ENCODE measurements at regions not wholly inside any gene's neighbourhood (a gene's known extent, or its start where the extent isn't known, plus 50 kb on each side); places are given as distances from the start of the nearest gene placed in this dataset.

- Histone ChIP-seq H3K4me1 (peaks cover 0 to 8% (median 0%) of the 10 kb centered on the region in 4 donors), H3K36me3 (no peaks in the 10 kb centered on the region), H3K27me3 (no peaks in the 10 kb centered on the region), H3K4me3 (peak overlapping the region; percentile 7 to 23 (median 13)), H3K27ac (replicated peaks in 1 of 4) (no peak overlapping the region), H3K9me3 (no peaks in the 10 kb centered on the region)
- intact Hi-C loops (cut with DNase I): no loop called here
- DNase-seq (ENCODE audit: extremely low spot score): no peak
- no peak for TF ChIP-seq EP300 (IDR thresholded peaks at IDR 0.05)
- 57% methylated on average over 8 of the region's 8 CpGs for WGBS
Observed at GRCh38 chr5:68673106-68673822, 420.6 kb upstream of the SLC30A5 start.

- H3K4me1 ChIP-seq: peaks cover 0 to 8% (median 0%) of the 10 kb centered on the region in 4 donors
- TF ChIP-seq CTCF (IDR thresholded peaks at IDR 0.05) (no peak), POLR2A (IDR thresholded peaks at IDR 0.05; ENCODE audit: low read depth) (no peak), POLR2AphosphoS5 (IDR thresholded peaks at IDR 0.05) (no peak), EP300 (IDR thresholded peaks at IDR 0.05) (no peak)
- no peak for DNase-seq (ENCODE audit: extremely low spot score)
- H3K36me3 ChIP-seq: no peaks in the 10 kb centered on the region
- intact Hi-C loops (cut with DNase I): no loop called here
- H3K27me3 ChIP-seq: no peaks in the 10 kb centered on the region
- 78% methylated on average over 6 of the region's 6 CpGs for WGBS
- H3K9me3 ChIP-seq: no peaks in the 10 kb centered on the region
- no peak overlapping the region for H3K4me3 ChIP-seq
- no peak overlapping the region for H3K27ac ChIP-seq (replicated peaks in 1 of 4)
Observed at GRCh38 chr5:68673823-68674180, 420.0 kb upstream of the SLC30A5 start.

- H3K27me3 ChIP-seq: no peaks in the 10 kb centered on the region
- H3K27ac ChIP-seq (replicated peaks in 1 of 4): no peak overlapping the region
- H3K4me1 ChIP-seq: no peaks in the 10 kb centered on the region
- H3K36me3 ChIP-seq: no peaks in the 10 kb centered on the region
- intact Hi-C loops (cut with DNase I): no loop called here
- no peak for TF ChIP-seq EP300 (IDR thresholded peaks at IDR 0.05)
- TF ChIP-seq CTCF (IDR thresholded peaks at IDR 0.05): no peak
- TF ChIP-seq POLR2AphosphoS5 (IDR thresholded peaks at IDR 0.05): no peak
- no peak for TF ChIP-seq POLR2A (IDR thresholded peaks at IDR 0.05; ENCODE audit: low read depth)
- WGBS: 96% methylated on average over 1 of the region's 1 CpG
- no peaks in the 10 kb centered on the region for H3K9me3 ChIP-seq
- H3K4me3 ChIP-seq: no peak overlapping the region
- no peak for DNase-seq (ENCODE audit: extremely low spot score)
Observed at GRCh38 chr5:68679041-68679440, 414.8 kb upstream of the SLC30A5 start.

GRCh38 chr5:68680366-68680765 lies 413.4 kb upstream of the SLC30A5 start:
- no peak overlapping the region for H3K4me3 ChIP-seq
- H3K27ac ChIP-seq (replicated peaks in 1 of 4): no peak overlapping the region
- intact Hi-C loops (cut with DNase I): no loop called here
- no peaks in the 10 kb centered on the region for H3K27me3 ChIP-seq
- TF ChIP-seq EP300 (IDR thresholded peaks at IDR 0.05): no peak
- no peak for TF ChIP-seq POLR2A (IDR thresholded peaks at IDR 0.05; ENCODE audit: low read depth)
- TF ChIP-seq CTCF (IDR thresholded peaks at IDR 0.05): no peak
- no peak for TF ChIP-seq POLR2AphosphoS5 (IDR thresholded peaks at IDR 0.05)
- DNase-seq (ENCODE audit: extremely low spot score): no peak
- no peaks in the 10 kb centered on the region for H3K36me3 ChIP-seq
- H3K9me3 ChIP-seq: no peaks in the 10 kb centered on the region
- no peaks in the 10 kb centered on the region for H3K4me1 ChIP-seq

GRCh38 chr5:68681929-68682328 lies 411.9 kb upstream of the SLC30A5 start:
- Histone ChIP-seq H3K4me3 (no peak overlapping the region), H3K36me3 (no peaks in the 10 kb centered on the region), H3K27me3 (no peaks in the 10 kb centered on the region), H3K9me3 (no peaks in the 10 kb centered on the region), H3K4me1 (no peaks in the 10 kb centered on the region), H3K27ac (replicated peaks in 1 of 4) (no peak overlapping the region)
- intact Hi-C loops (cut with DNase I): no loop called here
- DNase-seq (ENCODE audit: extremely low spot score): no peak
- TF ChIP-seq CTCF (IDR thresholded peaks at IDR 0.05) (no peak), EP300 (IDR thresholded peaks at IDR 0.05) (no peak), POLR2A (IDR thresholded peaks at IDR 0.05; ENCODE audit: low read depth) (no peak), POLR2AphosphoS5 (IDR thresholded peaks at IDR 0.05) (no peak)
